ENCODE measurements at regions not wholly inside any gene's neighbourhood (a gene's known extent, or its start where the extent isn't known, plus 50 kb on each side); places are given as distances from the start of the nearest gene placed in this dataset.

GRCh38 chr4:105042451-105042850 is 104.2 kb upstream of the TET2 start:
- no peak overlapping the region for H3K27ac Mint-ChIP-seq
- no peaks in the 10 kb centered on the region for H3K4me1 Mint-ChIP-seq (ENCODE audit: low read depth)
- H3K27me3 Mint-ChIP-seq: peaks cover 6% of the 10 kb centered on the region
- H3K36me3 ChIP-seq (ENCODE audit: insufficient read depth, low read length): no peaks in the 10 kb centered on the region
- ChIA-PET CTCF (no interaction called here), POLR2A (no interaction called here)
- no peaks in the 10 kb centered on the region for H3K4me1 ChIP-seq (ENCODE audit: insufficient read depth, low read length)
- ATAC-seq (ENCODE audit: poor library complexity): no peak
- peaks cover 12% of the 10 kb centered on the region for H3K9me3 Mint-ChIP-seq
- intact Hi-C loops (cut with DNase I, micrococcal nuclease): no loop called here
- H3K27me3 ChIP-seq (ENCODE audit: control insufficient read depth in 1 of 2, insufficient read depth in 2 of 2, low read length in 2 of 2): no peaks in the 10 kb centered on the region
- no peak overlapping the region for H3K4me3 Mint-ChIP-seq
- H3K36me3 Mint-ChIP-seq (ENCODE audit: low read depth): no peaks in the 10 kb centered on the region
- H3K9me3 ChIP-seq (ENCODE audit: control insufficient read depth in 1 of 2, insufficient read depth in 1 of 2, low read length in 2 of 2): peaks cover 9 to 11% of the 10 kb centered on the region in 2 experiments
- no peak overlapping the region for H3K27ac ChIP-seq (ENCODE audit: low read depth in 1 of 2, low read length in 2 of 2)
- TF ChIP-seq CTCF (IDR thresholded peaks at IDR 0.05): no peak
- H3K4me3 ChIP-seq (ENCODE audit: low read length): no peak overlapping the region
- no peak for DNase-seq

- no peak for TF ChIP-seq CTCF (IDR thresholded peaks at IDR 0.05)
- Histone ChIP-seq H3K9me3 (ENCODE audit: control insufficient read depth in 1 of 2, insufficient read depth in 1 of 2, low read length in 2 of 2) (peaks cover 0 to 4% of the 10 kb centered on the region in 2 experiments), H3K36me3 (ENCODE audit: insufficient read depth, low read length) (no peaks in the 10 kb centered on the region), H3K27me3 (ENCODE audit: control insufficient read depth in 1 of 2, insufficient read depth in 2 of 2, low read length in 2 of 2) (peaks cover 0 to 2% of the 10 kb centered on the region in 2 experiments), H3K27ac (ENCODE audit: low read depth in 1 of 2, low read length in 2 of 2) (no peak overlapping the region), H3K4me1 (ENCODE audit: insufficient read depth, low read length) (no peaks in the 10 kb centered on the region), H3K4me3 (ENCODE audit: low read length) (no peak overlapping the region)
- intact Hi-C loops (cut with DNase I, micrococcal nuclease): no loop called here
- ATAC-seq (ENCODE audit: poor library complexity) (no peak), DNase-seq (no peak)
- ChIA-PET CTCF (no interaction called here), POLR2A (no interaction called here)
- Mint-ChIP-seq H3K4me3 (no peak overlapping the region), H3K27ac (no peak overlapping the region), H3K4me1 (ENCODE audit: low read depth) (no peaks in the 10 kb centered on the region), H3K36me3 (ENCODE audit: low read depth) (no peaks in the 10 kb centered on the region), H3K27me3 (peaks cover 10% of the 10 kb centered on the region), H3K9me3 (peaks cover 10% of the 10 kb centered on the region)
Observed at GRCh38 chr4:105050896-105051295, 95.8 kb upstream of the TET2 start.

GRCh38 chr4:105057370-105058105 is 89.1 kb upstream of the TET2 start:
- H3K4me1 ChIP-seq (ENCODE audit: insufficient read depth, low read length): no peaks in the 10 kb centered on the region
- H3K27ac Mint-ChIP-seq: no peak overlapping the region
- H3K36me3 Mint-ChIP-seq (ENCODE audit: low read depth): no peaks in the 10 kb centered on the region
- no peaks in the 10 kb centered on the region for H3K27me3 ChIP-seq (ENCODE audit: control insufficient read depth in 1 of 2, insufficient read depth in 2 of 2, low read length in 2 of 2)
- ATAC-seq (ENCODE audit: poor library complexity) (no peak), DNase-seq (peak in 2 of 14 experiments; percentile 16 to 22)
- no peaks in the 10 kb centered on the region for H3K9me3 ChIP-seq (ENCODE audit: control insufficient read depth in 1 of 2, insufficient read depth in 1 of 2, low read length in 2 of 2)
- no peak overlapping the region for H3K4me3 ChIP-seq (ENCODE audit: low read length)
- no peak overlapping the region for H3K27ac ChIP-seq (ENCODE audit: low read depth in 1 of 2, low read length in 2 of 2)
- CTCF ChIA-PET: no interaction called here
- peaks cover 3% of the 10 kb centered on the region for H3K9me3 Mint-ChIP-seq
- no peaks in the 10 kb centered on the region for H3K27me3 Mint-ChIP-seq
- peaks cover 15% of the 10 kb centered on the region for H3K4me1 Mint-ChIP-seq (ENCODE audit: low read depth)
- intact Hi-C loops (cut with DNase I, micrococcal nuclease): no loop called here
- POLR2A ChIA-PET: no interaction called here
- no peaks in the 10 kb centered on the region for H3K36me3 ChIP-seq (ENCODE audit: insufficient read depth, low read length)
- TF ChIP-seq CTCF (IDR thresholded peaks at IDR 0.05): no peak
- H3K4me3 Mint-ChIP-seq: no peak overlapping the region

Measured in CD4-positive, alpha-beta T cell (primary cell).